ENCODE measurements at regions not wholly inside any gene's neighbourhood (a gene's known extent, or its start where the extent isn't known, plus 50 kb on each side); places are given as distances from the start of the nearest gene placed in this dataset.

- no peak for DNase-seq
Measured at GRCh38 chr5:67978171-67978570, 237.4 kb upstream of the PIK3R1 start.

- DNase-seq = no peak
Measured at GRCh38 chr5:67976891-67977601, 238.5 kb upstream of the PIK3R1 start.

- DNase-seq = no peak
Measured at GRCh38 chr5:67976181-67976580, 239.4 kb upstream of the PIK3R1 start.

- no peak for DNase-seq
Measured at GRCh38 chr5:67974471-67974870, 241.1 kb upstream of the PIK3R1 start.

- DNase-seq = no peak
Measured at GRCh38 chr5:67974054-67974453, 241.5 kb upstream of the PIK3R1 start.

- DNase-seq = no peak
Measured at GRCh38 chr5:67971971-67972821, 243.4 kb upstream of the PIK3R1 start.

- DNase-seq = no peak
Measured at GRCh38 chr5:67971223-67971830, 244.2 kb upstream of the PIK3R1 start.

- DNase-seq = no peak
Measured at GRCh38 chr5:67969631-67970030, 245.9 kb upstream of the PIK3R1 start.

GRCh38 chr5:67969176-67969575 is 246.4 kb upstream of the PIK3R1 start:
- no peak for DNase-seq

- no peak for DNase-seq
Measured at GRCh38 chr5:67966712-67967111, 248.8 kb upstream of the PIK3R1 start.

GRCh38 chr5:67964619-67965018 is 250.9 kb upstream of the PIK3R1 start:
- DNase-seq = no peak

- DNase-seq = no peak
Measured at GRCh38 chr5:67963789-67964519, 251.6 kb upstream of the PIK3R1 start.

- DNase-seq = no peak
Measured at GRCh38 chr5:67960939-67961338, 254.6 kb upstream of the PIK3R1 start.

- DNase-seq = no peak
Measured at GRCh38 chr5:67957374-67957773, 258.2 kb upstream of the PIK3R1 start.

- DNase-seq = no peak
Measured at GRCh38 chr5:67954351-67954750, 261.2 kb upstream of the PIK3R1 start.

- DNase-seq = no peak
Measured at GRCh38 chr5:67942421-67942820, 273.1 kb upstream of the PIK3R1 start.

- DNase-seq = no peak
Measured at GRCh38 chr5:67941614-67942401, 273.7 kb upstream of the PIK3R1 start.

GRCh38 chr5:67935908-67936566 is 279.5 kb upstream of the PIK3R1 start:
- DNase-seq = no peak

- no peak for DNase-seq
Measured at GRCh38 chr5:67934976-67935375, 280.6 kb upstream of the PIK3R1 start.

GRCh38 chr5:67925511-67925910 is 290.0 kb upstream of the PIK3R1 start:
- no peak for DNase-seq

GRCh38 chr5:67921004-67921601 is 294.5 kb upstream of the PIK3R1 start:
- no peak for DNase-seq
